ENCODE measurements at regions not wholly inside any gene's neighbourhood (a gene's known extent, or its start where the extent isn't known, plus 50 kb on each side); places are given as distances from the start of the nearest gene placed in this dataset.

DNA sequence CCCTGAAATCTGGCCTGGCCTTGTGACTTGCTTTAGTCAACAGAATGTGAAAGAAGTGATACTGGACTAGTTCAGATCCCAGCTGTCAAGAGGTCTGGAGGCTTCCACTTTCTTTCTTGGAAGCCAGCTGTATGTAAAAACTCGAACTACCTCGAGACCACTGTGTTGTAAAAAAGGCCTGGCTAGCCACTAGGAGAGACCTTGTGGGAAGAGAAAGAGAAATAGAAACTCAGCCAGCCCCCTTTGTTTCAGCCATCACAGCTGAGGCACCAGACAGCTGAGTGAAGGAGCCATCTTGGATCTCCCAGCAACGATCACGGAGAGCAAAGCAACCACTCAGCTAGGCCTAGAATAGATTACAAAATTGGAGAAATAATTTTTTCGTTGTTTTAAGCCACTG is 324.9 kb upstream of the TCF4 start:
- TF ChIP-seq CTCF (IDR thresholded peaks at IDR 0.05): no peak
- ATAC-seq (no peak), DNase-seq (no peak)
- intact Hi-C loops (cut with DNase I, micrococcal nuclease): no loop called here
- Histone ChIP-seq H3K9me3 (peaks cover 26% of the 10 kb centered on the region), H3K4me1 (ENCODE audit: low read depth) (no peaks in the 10 kb centered on the region), H3K36me3 (ENCODE audit: low read depth) (no peaks in the 10 kb centered on the region), H3K4me3 (no peak overlapping the region)

GRCh38 chr18:55912071-55912470 is 324.1 kb upstream of the TCF4 start:
- no peak for TF ChIP-seq CTCF (IDR thresholded peaks at IDR 0.05)
- DNase-seq: no peak
- H3K9me3 ChIP-seq: peaks cover 25% of the 10 kb centered on the region
- no peak for ATAC-seq
- no peaks in the 10 kb centered on the region for H3K4me1 ChIP-seq (ENCODE audit: low read depth)
- intact Hi-C loops (cut with DNase I, micrococcal nuclease): no loop called here
- no peak overlapping the region for H3K4me3 ChIP-seq
- no peaks in the 10 kb centered on the region for H3K36me3 ChIP-seq (ENCODE audit: low read depth)

DNA sequence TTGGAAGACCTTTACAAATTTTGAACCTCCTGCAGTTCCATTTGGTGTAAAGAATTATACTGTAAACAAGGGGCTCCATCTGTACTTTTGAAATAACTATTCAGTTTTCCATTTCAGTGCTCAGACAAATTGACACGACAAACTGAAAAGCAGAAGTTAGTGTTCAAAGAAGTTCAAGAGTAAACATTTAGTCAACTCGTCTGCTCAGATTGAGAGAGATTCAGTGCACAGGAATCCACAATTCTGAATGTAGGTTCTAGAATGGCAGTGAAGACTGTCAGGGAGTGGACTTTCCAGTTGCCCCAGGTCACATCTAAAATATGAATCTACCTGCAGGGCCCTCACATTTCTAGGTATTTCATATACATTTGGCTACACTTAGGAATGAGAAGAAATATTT is 322.3 kb upstream of the TCF4 start:
- ATAC-seq: no peak
- H3K4me1 ChIP-seq (ENCODE audit: low read depth): no peaks in the 10 kb centered on the region
- TF ChIP-seq CTCF (IDR thresholded peaks at IDR 0.05): no peak
- peaks cover 26% of the 10 kb centered on the region for H3K9me3 ChIP-seq
- intact Hi-C loops (cut with DNase I, micrococcal nuclease): no loop called here
- H3K36me3 ChIP-seq (ENCODE audit: low read depth): no peaks in the 10 kb centered on the region
- no peak for DNase-seq
- H3K4me3 ChIP-seq: no peak overlapping the region

DNA sequence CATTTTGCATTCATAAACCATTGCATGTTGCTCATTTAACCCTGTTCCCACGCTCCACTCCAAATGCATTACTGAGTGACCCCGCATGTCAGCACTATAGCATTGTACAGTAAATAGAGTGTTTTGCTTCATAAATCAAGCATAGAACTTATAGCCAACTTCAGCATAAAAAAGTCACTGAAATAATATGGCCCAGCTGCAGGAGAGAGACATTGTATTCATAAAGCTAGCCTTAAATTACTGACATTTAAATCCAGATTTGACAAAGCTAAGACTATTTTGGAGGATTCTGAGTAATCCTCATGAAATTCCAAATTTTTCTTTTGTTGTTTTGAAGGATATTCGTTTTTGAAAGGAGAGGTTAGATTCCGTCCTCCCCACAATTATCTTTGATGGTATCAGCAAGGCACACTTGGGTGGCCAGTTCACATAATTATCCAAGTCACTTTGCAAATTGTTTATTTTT is 320.9 kb upstream of the TCF4 start:
- H3K4me1 ChIP-seq (ENCODE audit: low read depth): no peaks in the 10 kb centered on the region
- intact Hi-C loops (cut with DNase I, micrococcal nuclease): no loop called here
- ATAC-seq: no peak

DNA sequence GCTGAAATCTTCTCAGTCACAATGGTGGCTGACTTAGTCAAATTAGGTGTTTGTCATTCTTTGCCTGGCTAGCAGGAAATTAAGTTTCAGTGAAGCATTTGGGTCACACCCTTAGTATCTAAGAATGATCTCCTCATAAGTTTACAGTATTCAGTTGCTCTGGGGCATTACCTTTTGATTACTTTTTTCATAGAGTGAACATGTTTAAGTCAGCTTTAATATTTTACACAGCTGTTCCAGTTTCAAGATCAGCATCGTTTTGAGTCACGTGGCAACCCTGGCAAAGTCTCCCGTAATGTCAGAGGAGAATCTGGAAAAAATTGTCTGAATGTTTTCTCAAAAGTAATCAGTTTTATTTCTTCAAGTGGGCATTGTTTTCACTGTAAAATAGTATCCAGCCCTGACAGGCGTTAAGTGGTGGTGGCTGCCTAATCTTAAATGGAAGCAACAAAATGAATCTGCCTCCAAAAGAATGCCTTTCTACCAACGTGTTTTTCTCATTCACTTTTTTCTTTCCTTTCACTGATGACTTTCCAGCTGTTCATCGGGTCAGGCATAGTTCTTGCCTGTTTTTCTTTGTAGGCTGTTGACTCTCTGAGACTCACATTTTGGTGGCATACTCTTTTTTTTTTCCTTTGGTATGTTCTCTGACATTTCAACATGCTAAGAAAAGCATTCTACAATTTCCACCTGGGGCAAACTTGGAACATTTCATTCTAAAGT is 319.6 kb upstream of the TCF4 start:
- Histone ChIP-seq H3K4me3 (no peak overlapping the region), H3K4me1 (ENCODE audit: low read depth) (no peaks in the 10 kb centered on the region), H3K9me3 (peaks cover 21% of the 10 kb centered on the region), H3K36me3 (ENCODE audit: low read depth) (no peaks in the 10 kb centered on the region)
- no peak for ATAC-seq
- intact Hi-C loops (cut with DNase I, micrococcal nuclease): no loop called here
- peak in 1 of 3 donors; percentile 10 for DNase-seq
- no peak for TF ChIP-seq CTCF (IDR thresholded peaks at IDR 0.05)

More for the DNA sequence above, 320.9 kb upstream of the TCF4 start:
- no peak for DNase-seq
- Histone ChIP-seq H3K4me3 (no peak overlapping the region), H3K36me3 (ENCODE audit: low read depth) (no peaks in the 10 kb centered on the region), H3K9me3 (peaks cover 24% of the 10 kb centered on the region)
- no peak for TF ChIP-seq CTCF (IDR thresholded peaks at IDR 0.05)

Data from mucosa of descending colon (tissue), 3 donors.